WTC11 (cell line): ENCODE measurements at regions not wholly inside any gene's neighbourhood (a gene's known extent, or its start where the extent isn't known, plus 50 kb on each side); places are given as distances from the start of the nearest gene placed in this dataset.

ENCODE experiments used
- ATAC-seq: fragments of 200-7000 bp; cut with Tn5 transposase; 2 replicates; pipeline ENCODE4 v1.10.0; 2021; ENCODE audit warnings: mild to moderate bottlenecking, moderate library complexity
- CTCF ChIA-PET: fragments of 300-600 bp; sonication (Branson Sonifier 250); formaldehyde crosslinking; loops from one replicate; lab custom pipeline; 2021; ENCODE audit warnings: antibody characterized with exemption; lab: Charles Lee
- POLR2A ChIA-PET: fragments of 350-600 bp; sonication (Branson Sonifier 250); formaldehyde crosslinking; loops from one replicate; lab custom pipeline; 2021; ENCODE audit warnings: antibody characterized with exemption; lab: Charles Lee
- DNase-seq: peaks from one replicate; pipeline ENCODE4 v3.0.0; 2021; ENCODE audit warnings: low spot score
- H3K27ac Mint-ChIP-seq: 2 replicates; pipeline ENCODE4 v1.8.0; 2021; ENCODE audit warnings: mixed read lengths
- H3K27me3 Mint-ChIP-seq: 2 replicates; pipeline ENCODE4 v1.8.0; 2021; ENCODE audit warnings: low read depth, mild to moderate bottlenecking, moderate library complexity, mixed read lengths
- H3K36me3 Mint-ChIP-seq: 2 replicates; pipeline ENCODE4 v1.8.0; 2021; ENCODE audit warnings: mixed read lengths
- H3K4me1 Mint-ChIP-seq: 2 replicates; pipeline ENCODE4 v1.8.0; 2022; ENCODE audit warnings: mixed read lengths
- H3K4me3 Mint-ChIP-seq: 2 replicates; pipeline ENCODE4 v1.8.0; 2021; ENCODE audit warnings: mild to moderate bottlenecking, moderate library complexity, mixed read lengths
- H3K9me3 Mint-ChIP-seq: 2 replicates; pipeline ENCODE4 v1.8.0; 2021; ENCODE audit warnings: mixed read lengths
- ATF6 ChIP-seq: sonication (generic); formaldehyde crosslinking; IDR thresholded peaks from 2 replicates; pipeline ENCODE4 v1.8.1; 2023; ENCODE audit warnings: mild to moderate bottlenecking, missing genetic modification reagents
- FOXJ3 ChIP-seq: sonication (generic); formaldehyde crosslinking; IDR thresholded peaks from 2 replicates; pipeline ENCODE4 v1.9.0; 2021; ENCODE audit warnings: missing genetic modification reagents, mild to moderate bottlenecking, borderline replicate concordance
- HMGA2 ChIP-seq: fragments of 250-450 bp; sonication (Bioruptor Pico); IDR thresholded peaks from 2 replicates; pipeline ENCODE4 v1.4.0; 2021; ENCODE audit warnings: mild to moderate bottlenecking, moderate library complexity
- NR2C2 ChIP-seq: sonication (generic); formaldehyde crosslinking; IDR thresholded peaks from 2 replicates; pipeline ENCODE4 v1.8.0; 2022; ENCODE audit warnings: mild to moderate bottlenecking, missing genetic modification reagents
- NR3C1 ChIP-seq: sonication (generic); formaldehyde crosslinking; conservative IDR thresholded peaks from 2 replicates; pipeline ENCODE4 v1.8.1; 2023; ENCODE audit warnings: low read depth, mild to moderate bottlenecking, missing genetic modification reagents
- PRDM15 ChIP-seq: sonication (generic); formaldehyde crosslinking; IDR thresholded peaks from 2 replicates; pipeline ENCODE4 v1.8.0; 2022; ENCODE audit warnings: missing genetic modification reagents
- SMAD3 ChIP-seq: sonication (generic); formaldehyde crosslinking; IDR thresholded peaks from 2 replicates; pipeline ENCODE4 v1.8.0; 2022; ENCODE audit warnings: missing genetic modification reagents, mild to moderate bottlenecking, borderline replicate concordance
- SP1 ChIP-seq: sonication (generic); formaldehyde crosslinking; conservative IDR thresholded peaks from 2 replicates; pipeline ENCODE4 v1.8.1; 2022; ENCODE audit warnings: missing genetic modification reagents
- ZNF121 ChIP-seq: sonication (generic); formaldehyde crosslinking; IDR thresholded peaks from 2 replicates; pipeline ENCODE4 v1.8.0; 2023; ENCODE audit warnings: missing genetic modification reagents
- TF ChIP-seq, protein P1 (sequence below): sonication (generic); formaldehyde crosslinking; IDR thresholded peaks from 2 replicates; pipeline ENCODE4 v1.8.1; 2023; ENCODE audit warnings: mild to moderate bottlenecking, missing genetic modification reagents, borderline replicate concordance
- TF ChIP-seq, protein P2 (sequence below): sonication (generic); formaldehyde crosslinking; IDR thresholded peaks from 2 replicates; pipeline ENCODE4 v1.8.0; 2023; ENCODE audit warnings: missing genetic modification reagents
- TF ChIP-seq, protein P3 (sequence below): fragments of 250-450 bp; sonication (Bioruptor Pico); conservative IDR thresholded peaks from 2 replicates; pipeline ENCODE4 v1.9.0; 2021; ENCODE audit warnings: mild to moderate bottlenecking
- TF ChIP-seq, protein P4 (sequence below): sonication (generic); formaldehyde crosslinking; conservative IDR thresholded peaks from 2 replicates; pipeline ENCODE4 v1.8.1; 2023; ENCODE audit warnings: mild to moderate bottlenecking, low read depth, missing genetic modification reagents, moderate library complexity

DNA sequence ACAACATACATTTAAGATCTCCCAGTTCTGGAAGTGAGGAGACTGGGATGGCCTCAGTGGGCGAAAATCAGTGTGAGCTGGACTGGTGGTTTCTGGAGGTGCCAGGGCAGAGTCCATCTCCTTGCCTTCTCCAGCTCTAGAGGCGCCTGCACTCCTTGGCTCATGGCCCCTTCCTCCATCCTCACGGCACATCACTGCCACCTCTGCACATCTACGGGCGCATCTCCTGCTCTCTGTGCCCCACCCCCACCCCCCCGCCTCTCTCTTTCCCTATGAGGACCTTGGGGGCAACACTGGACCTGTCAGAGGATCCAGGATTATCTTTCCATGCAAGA, 62.8 kb upstream of the DIO3 start (continued):
- no peak for TF ChIP-seq ATF6
- no peak for TF ChIP-seq ZNF121 (CRISPR knock-in tag)
- TF ChIP-seq HMGA2 (CRISPR knock-in tag): no peak
- TF ChIP-seq, protein P1, sequence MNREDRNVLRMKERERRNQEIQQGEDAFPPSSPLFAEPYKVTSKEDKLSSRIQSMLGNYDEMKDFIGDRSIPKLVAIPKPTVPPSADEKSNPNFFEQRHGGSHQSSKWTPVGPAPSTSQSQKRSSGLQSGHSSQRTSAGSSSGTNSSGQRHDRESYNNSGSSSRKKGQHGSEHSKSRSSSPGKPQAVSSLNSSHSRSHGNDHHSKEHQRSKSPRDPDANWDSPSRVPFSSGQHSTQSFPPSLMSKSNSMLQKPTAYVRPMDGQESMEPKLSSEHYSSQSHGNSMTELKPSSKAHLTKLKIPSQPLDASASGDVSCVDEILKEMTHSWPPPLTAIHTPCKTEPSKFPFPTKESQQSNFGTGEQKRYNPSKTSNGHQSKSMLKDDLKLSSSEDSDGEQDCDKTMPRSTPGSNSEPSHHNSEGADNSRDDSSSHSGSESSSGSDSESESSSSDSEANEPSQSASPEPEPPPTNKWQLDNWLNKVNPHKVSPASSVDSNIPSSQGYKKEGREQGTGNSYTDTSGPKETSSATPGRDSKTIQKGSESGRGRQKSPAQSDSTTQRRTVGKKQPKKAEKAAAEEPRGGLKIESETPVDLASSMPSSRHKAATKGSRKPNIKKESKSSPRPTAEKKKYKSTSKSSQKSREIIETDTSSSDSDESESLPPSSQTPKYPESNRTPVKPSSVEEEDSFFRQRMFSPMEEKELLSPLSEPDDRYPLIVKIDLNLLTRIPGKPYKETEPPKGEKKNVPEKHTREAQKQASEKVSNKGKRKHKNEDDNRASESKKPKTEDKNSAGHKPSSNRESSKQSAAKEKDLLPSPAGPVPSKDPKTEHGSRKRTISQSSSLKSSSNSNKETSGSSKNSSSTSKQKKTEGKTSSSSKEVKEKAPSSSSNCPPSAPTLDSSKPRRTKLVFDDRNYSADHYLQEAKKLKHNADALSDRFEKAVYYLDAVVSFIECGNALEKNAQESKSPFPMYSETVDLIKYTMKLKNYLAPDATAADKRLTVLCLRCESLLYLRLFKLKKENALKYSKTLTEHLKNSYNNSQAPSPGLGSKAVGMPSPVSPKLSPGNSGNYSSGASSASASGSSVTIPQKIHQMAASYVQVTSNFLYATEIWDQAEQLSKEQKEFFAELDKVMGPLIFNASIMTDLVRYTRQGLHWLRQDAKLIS (CRISPR knock-in tag): no peak
- no peak for TF ChIP-seq PRDM15 (CRISPR knock-in tag)
- no peak for TF ChIP-seq NR3C1 (CRISPR knock-in tag)
- no peak for TF ChIP-seq NR2C2
- no peak for TF ChIP-seq FOXJ3 (CRISPR knock-in tag)

- Mint-ChIP-seq H3K9me3 (peaks cover 12% of the 10 kb centered on the region; the same call in 1 of the 2 replicates), H3K27me3 (peaks cover 16% of the 10 kb centered on the region; the same call in 1 of the 2 replicates), H3K27ac (no peak overlapping the region), H3K36me3 (peaks cover 3% of the 10 kb centered on the region; the same call in 1 of the 2 replicates), H3K4me3 (no peak overlapping the region), H3K4me1 (peaks cover 31% of the 10 kb centered on the region)
- no peak for ATAC-seq
- POLR2A ChIA-PET: no interaction called here
- DNase-seq: no peak
- CTCF ChIA-PET: interaction anchor here (1.6 kb wide), 1 partner anchor 22 kb away, joined by 4 read pairs; no protein-coding TSS in a partner anchor
- TF ChIP-seq SP1 (CRISPR knock-in tag) (no peak), SMAD3 (no peak)
- TF ChIP-seq, protein P2, sequence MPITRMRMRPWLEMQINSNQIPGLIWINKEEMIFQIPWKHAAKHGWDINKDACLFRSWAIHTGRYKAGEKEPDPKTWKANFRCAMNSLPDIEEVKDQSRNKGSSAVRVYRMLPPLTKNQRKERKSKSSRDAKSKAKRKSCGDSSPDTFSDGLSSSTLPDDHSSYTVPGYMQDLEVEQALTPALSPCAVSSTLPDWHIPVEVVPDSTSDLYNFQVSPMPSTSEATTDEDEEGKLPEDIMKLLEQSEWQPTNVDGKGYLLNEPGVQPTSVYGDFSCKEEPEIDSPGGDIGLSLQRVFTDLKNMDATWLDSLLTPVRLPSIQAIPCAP (CRISPR knock-in tag): no peak
- TF ChIP-seq, protein P3, sequence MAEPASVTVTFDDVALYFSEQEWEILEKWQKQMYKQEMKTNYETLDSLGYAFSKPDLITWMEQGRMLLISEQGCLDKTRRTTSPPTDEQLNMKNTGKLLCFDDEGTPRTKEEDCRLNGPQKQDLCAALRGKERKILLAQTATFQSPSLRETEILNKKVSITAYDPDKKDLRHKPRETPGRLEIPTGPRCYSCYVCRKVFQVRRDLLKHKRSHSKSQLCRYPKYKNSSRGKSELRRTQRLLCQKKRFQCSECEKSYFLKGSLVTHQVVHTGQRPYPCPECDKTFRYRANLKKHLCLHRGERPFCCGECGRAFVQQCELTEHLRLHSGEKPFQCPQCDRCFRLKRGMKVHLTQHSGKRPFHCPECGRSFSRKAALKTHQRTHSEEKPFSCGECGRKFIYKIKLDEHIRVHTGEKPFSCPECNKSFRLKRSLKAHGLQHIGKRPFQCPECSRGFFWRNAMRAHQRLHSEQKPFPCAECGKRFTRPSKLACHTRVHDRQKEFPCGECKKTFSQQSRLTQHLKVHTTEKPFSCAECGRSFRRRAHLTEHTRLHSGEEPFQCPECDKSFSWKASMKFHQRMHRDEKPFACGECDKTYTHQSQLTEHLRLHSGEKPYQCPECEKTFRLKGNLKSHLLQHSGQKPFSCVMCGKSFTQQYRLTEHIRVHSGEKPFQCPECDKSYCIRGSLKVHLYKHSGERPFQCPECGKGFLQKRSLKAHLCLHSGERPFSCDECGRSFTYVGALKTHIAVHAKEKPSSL (CRISPR knock-in tag): no peak
- TF ChIP-seq, protein P4, sequence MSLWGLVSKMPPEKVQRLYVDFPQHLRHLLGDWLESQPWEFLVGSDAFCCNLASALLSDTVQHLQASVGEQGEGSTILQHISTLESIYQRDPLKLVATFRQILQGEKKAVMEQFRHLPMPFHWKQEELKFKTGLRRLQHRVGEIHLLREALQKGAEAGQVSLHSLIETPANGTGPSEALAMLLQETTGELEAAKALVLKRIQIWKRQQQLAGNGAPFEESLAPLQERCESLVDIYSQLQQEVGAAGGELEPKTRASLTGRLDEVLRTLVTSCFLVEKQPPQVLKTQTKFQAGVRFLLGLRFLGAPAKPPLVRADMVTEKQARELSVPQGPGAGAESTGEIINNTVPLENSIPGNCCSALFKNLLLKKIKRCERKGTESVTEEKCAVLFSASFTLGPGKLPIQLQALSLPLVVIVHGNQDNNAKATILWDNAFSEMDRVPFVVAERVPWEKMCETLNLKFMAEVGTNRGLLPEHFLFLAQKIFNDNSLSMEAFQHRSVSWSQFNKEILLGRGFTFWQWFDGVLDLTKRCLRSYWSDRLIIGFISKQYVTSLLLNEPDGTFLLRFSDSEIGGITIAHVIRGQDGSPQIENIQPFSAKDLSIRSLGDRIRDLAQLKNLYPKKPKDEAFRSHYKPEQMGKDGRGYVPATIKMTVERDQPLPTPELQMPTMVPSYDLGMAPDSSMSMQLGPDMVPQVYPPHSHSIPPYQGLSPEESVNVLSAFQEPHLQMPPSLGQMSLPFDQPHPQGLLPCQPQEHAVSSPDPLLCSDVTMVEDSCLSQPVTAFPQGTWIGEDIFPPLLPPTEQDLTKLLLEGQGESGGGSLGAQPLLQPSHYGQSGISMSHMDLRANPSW (CRISPR knock-in tag): no peak
Measured at GRCh38 chr14:101499080-101499479, 62.2 kb upstream of the DIO3 start.
